ENCODE measurements at regions not wholly inside any gene's neighbourhood (a gene's known extent, or its start where the extent isn't known, plus 50 kb on each side); places are given as distances from the start of the nearest gene placed in this dataset.

- TF ChIP-seq, protein P1, sequence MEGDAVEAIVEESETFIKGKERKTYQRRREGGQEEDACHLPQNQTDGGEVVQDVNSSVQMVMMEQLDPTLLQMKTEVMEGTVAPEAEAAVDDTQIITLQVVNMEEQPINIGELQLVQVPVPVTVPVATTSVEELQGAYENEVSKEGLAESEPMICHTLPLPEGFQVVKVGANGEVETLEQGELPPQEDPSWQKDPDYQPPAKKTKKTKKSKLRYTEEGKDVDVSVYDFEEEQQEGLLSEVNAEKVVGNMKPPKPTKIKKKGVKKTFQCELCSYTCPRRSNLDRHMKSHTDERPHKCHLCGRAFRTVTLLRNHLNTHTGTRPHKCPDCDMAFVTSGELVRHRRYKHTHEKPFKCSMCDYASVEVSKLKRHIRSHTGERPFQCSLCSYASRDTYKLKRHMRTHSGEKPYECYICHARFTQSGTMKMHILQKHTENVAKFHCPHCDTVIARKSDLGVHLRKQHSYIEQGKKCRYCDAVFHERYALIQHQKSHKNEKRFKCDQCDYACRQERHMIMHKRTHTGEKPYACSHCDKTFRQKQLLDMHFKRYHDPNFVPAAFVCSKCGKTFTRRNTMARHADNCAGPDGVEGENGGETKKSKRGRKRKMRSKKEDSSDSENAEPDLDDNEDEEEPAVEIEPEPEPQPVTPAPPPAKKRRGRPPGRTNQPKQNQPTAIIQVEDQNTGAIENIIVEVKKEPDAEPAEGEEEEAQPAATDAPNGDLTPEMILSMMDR (IDR thresholded peaks at IDR 0.05) = no peak
- no peak for TF ChIP-seq POLR2A (IDR thresholded peaks at IDR 0.05)
These were observed 1339.4 kb downstream of the FAM181B start for GRCh38 chr11:81394311-81394710.

Measured in heart left ventricle (tissue), 13 donors.